Dedifferentiated amniotic fluid mesenchymal stem cell (primary cell): ENCODE measurements at regions not wholly inside any gene's neighbourhood (a gene's known extent, or its start where the extent isn't known, plus 50 kb on each side); places are given as distances from the start of the nearest gene placed in this dataset.

Experiments used
- DNase-seq: peaks from one replicate; pipeline ENCODE4 v3.0.0-alpha.2; 2016; ENCODE audit errors: extremely low spot score

- no peak for DNase-seq
Measured at GRCh38 chr6:103062136-103062535, 1668.6 kb downstream of the GRIK2 start.

- no peak for DNase-seq
Measured at GRCh38 chr6:103047567-103047966, 1654.1 kb downstream of the GRIK2 start.

GRCh38 chr6:103042336-103042735, 1648.8 kb downstream of the GRIK2 start:
- DNase-seq: no peak

- DNase-seq: no peak
Measured at GRCh38 chr6:103036846-103037245, 1643.3 kb downstream of the GRIK2 start.

GRCh38 chr6:103027271-103027931, 1633.9 kb downstream of the GRIK2 start:
- DNase-seq: no peak

GRCh38 chr6:103018426-103018825, 1624.9 kb downstream of the GRIK2 start:
- no peak for DNase-seq

GRCh38 chr6:103017878-103018277, 1624.4 kb downstream of the GRIK2 start:
- DNase-seq: no peak

- DNase-seq: no peak
Measured at GRCh38 chr6:103011605-103012004, 1618.1 kb downstream of the GRIK2 start.

- no peak for DNase-seq
Measured at GRCh38 chr6:103002282-103002681, 1608.8 kb downstream of the GRIK2 start.

- no peak for DNase-seq
Measured at GRCh38 chr6:103001724-103002123, 1608.2 kb downstream of the GRIK2 start.

- DNase-seq: no peak
Measured at GRCh38 chr6:103000688-103001087, 1607.2 kb downstream of the GRIK2 start.

- no peak for DNase-seq
Measured at GRCh38 chr6:102995491-102995890, 1602.0 kb downstream of the GRIK2 start.

- no peak for DNase-seq
Measured at GRCh38 chr6:102994866-102995265, 1601.4 kb downstream of the GRIK2 start.

GRCh38 chr6:102986086-102986485, 1592.6 kb downstream of the GRIK2 start:
- DNase-seq: no peak

GRCh38 chr6:102984357-102984756, 1590.8 kb downstream of the GRIK2 start:
- no peak for DNase-seq

GRCh38 chr6:102981490-102982015, 1588.0 kb downstream of the GRIK2 start:
- no peak for DNase-seq

- no peak for DNase-seq
Measured at GRCh38 chr6:102980951-102981350, 1587.4 kb downstream of the GRIK2 start.

- DNase-seq: no peak
Measured at GRCh38 chr6:102961902-102962301, 1568.4 kb downstream of the GRIK2 start.

- no peak for DNase-seq
Measured at GRCh38 chr6:102950967-102951366, 1557.5 kb downstream of the GRIK2 start.

- no peak for DNase-seq
Measured at GRCh38 chr6:102944475-102944874, 1551.0 kb downstream of the GRIK2 start.

GRCh38 chr6:102942206-102942605, 1548.7 kb downstream of the GRIK2 start:
- no peak for DNase-seq

- DNase-seq: no peak
Measured at GRCh38 chr6:102936959-102937358, 1543.5 kb downstream of the GRIK2 start.

- no peak for DNase-seq
Measured at GRCh38 chr6:102928109-102928508, 1534.6 kb downstream of the GRIK2 start.

GRCh38 chr6:102918161-102918560, 1524.7 kb downstream of the GRIK2 start:
- no peak for DNase-seq
